Fibroblast of skin of left biceps (primary cell): ENCODE measurements at regions not wholly inside any gene's neighbourhood (a gene's known extent, or its start where the extent isn't known, plus 50 kb on each side); places are given as distances from the start of the nearest gene placed in this dataset.

ENCODE experiments used
- DNase-seq, 2 experiments: peaks; one replicate each; pipeline ENCODE4 v3.0.0-alpha.2; 2013; ENCODE audit warnings: low read depth in 2 of 2

DNA sequence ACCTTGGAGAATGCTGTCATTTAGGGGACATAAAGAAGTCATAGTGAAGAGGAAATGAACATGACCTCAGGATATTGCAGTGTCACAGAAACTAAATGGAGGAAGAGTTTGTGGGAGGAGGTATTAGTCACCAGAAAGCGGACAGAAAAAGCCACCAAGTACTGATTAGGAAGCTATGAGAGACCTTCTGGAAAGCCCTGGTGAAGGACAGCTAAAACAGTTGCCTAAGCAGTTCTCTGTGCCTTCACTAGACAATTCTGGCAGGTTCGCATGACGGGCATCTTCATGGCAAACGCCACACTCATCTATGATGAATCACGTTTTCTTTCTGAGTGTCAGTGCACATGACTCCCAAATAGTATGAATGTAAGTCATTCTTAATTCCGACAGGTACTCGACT, 325.8 kb downstream of the C11orf87 start:
- DNase-seq: no peak

DNA sequence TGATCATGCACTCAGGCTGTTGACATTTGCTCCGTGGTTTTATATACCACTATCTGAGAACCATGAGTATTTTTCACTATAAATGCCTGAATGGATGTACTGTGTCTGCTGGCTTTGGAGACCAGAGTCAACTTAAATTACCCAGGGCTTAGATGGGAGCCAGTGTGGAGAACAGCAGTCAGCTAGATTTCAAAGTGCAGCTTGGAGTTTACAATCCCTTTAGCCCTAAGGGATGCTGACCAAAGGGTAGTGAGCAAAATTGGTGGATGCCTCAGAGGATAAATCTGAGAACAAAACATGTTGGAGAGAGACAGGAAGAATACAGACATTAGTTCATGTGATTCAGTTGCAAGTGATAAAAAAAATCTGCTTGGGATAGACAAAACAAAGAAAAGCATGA, 327.5 kb downstream of the C11orf87 start:
- no peak for DNase-seq

DNA sequence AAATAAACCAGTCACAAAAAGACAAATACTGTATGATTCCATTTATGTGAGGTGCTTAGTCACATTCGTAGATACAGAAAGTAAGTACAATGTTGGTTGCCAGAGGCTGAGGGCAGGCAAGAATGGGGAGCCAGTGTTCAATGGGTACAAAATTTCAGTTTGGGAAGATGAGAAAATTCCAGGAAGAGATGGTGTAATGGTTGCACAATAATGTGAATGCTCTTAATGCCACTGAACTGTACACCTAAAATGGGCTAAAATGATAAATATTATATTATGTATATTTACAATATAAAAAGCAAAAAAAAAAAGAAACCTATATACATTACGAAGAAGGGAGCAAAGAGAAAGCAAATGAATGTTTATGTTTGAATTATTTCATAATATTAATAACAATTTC, 329.0 kb downstream of the C11orf87 start:
- no peak for DNase-seq

DNA sequence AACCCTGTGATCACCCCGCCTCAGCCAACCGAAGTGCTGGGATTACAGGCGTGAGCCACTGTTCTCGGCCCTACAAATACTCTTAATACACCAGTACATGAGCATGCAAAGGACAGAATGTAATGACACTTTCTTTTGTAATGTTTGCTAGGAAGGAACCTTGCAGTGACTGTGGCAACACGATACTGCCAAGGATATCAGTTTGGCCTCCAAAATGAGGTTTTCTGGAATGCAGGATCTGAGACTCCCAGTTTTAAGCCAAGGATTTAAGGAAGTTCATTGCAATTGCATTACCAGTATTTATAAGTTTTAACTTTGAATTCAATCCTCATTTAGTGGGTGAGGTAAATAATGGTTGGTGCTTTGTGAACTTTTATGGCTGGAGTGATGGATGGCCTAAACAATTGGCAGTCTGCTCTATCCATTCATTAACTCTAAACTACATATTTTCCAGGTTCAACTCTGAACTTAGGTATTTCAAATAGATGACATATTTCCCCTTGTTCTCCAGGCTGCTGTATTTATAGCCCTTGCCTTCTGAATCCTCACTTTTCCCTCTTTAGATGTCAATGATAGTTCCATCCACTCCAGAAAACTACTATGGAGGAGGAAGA, 330.3 kb downstream of the C11orf87 start:
- DNase-seq: no peak

DNA sequence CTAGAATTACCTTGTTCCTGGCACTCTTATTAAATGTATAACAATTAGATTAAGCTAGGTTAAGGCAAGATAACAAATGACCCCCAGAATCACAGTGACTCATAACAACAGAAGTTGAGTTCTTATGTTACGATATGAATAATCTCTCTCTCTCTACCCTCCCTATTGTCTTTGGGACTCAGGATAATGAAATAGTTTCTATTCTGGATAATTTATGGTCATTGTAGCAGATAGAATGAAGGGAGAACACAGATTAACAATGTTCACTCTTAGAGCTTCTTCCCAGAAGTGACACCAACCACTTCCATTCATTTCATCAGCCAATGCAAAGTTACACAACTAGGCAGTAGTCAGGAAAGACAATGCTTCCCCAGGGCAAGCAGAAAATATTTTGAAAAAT, 334.5 kb downstream of the C11orf87 start:
- no peak for DNase-seq

DNA sequence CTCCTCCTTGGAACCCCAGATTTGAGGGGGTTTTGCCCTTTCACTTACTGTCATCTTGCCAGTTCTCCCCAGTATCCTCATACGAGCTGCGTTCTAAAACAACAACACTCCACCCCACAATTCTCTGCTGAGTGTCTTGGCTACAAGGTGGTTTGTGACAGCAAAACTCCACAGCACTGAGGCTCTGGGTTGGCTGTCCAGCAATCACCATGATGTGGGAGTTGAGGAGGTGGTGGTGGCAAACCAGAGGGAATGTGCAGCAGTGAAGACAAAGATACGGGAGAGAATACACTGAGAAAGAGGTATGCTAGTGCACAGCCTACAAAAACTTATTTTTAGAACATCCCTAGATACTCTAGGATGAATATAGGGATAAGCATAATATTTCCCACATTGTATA, 335.0 kb downstream of the C11orf87 start:
- DNase-seq: no peak

DNA sequence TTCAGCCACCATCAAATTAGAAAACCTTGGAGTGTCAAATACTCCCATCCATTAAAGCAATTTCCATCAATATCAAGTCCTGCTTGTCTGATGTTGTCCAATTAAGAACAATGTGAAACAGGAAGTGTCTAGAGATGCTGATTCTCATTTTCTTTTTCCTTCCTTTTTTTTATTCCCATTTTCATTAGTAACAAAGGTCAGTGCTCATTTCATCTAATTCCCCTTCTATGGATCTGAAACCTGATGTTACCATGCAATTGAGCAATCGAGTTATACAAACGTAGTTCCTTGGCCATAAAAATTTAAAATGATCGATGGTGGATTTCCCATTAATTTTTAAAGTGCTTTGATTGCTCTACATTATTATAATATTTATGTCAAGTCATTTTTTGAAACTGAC, 330.6 kb upstream of the ZC3H12C start:
- no peak for DNase-seq

DNA sequence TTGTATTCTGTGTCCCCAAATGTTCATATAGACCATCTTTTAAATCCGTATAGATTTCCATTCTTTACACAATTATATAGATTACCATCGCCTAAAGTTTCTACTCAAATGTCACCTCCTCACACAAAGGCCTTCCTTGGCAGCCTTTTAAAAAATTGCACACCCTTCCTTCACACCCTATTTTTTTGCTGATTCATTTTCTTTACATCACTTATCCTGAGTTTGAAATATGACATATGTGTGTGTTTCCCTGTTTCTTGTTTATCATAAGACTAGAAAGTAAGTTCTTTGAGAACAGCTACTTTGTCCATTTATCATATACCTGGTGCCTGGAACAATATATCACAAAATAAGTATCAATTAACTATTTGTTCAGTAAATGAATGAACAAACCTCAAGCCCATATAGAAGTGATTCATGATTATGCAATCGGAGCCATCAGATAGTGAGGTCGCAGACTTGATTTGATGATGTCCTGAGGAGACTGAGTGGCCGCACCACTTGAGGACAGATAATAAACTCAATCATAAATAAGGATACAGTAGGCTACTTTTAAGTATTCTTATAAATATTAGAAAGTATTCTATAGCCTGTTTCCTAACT, 327.4 kb upstream of the ZC3H12C start:
- no peak for DNase-seq

DNA sequence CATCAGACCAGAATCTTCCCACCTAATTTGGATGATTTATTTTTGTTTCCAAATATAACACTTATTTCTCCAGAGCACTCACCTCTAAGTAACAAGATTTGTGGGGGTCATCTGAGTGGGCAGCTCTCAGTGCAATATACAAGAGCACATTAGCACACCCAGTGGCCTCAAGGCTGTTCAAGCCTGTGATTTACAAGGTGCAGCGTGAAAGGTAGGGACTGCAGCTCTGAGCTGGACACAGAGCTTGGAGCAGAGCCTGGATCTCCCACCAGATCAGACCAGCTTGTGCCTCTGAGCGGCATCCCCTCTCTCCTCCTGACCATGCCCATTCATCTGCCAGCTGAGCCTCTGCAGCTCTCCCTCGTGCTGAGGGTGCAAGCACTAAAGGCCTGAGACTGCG, 323.3 kb upstream of the ZC3H12C start:
- no peak for DNase-seq

DNA sequence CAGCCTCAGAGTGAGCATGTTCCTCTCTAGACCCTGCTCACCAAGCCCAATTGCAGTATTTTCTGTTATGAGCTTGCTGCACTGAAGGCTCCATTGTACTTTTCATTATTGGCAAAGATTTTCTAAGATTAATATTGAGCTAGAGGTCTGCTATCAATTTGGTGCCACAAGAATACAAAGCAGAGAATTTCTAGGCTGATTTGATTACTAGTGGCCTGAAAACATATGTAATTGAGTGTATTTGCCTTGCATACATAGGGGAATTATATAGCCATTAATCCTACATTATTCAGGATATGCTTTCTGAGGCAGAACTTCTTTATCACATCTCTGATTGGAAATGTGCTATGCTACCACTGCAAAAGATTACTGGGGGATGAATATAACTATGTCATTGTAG, 322.9 kb upstream of the ZC3H12C start:
- DNase-seq: no peak

DNA sequence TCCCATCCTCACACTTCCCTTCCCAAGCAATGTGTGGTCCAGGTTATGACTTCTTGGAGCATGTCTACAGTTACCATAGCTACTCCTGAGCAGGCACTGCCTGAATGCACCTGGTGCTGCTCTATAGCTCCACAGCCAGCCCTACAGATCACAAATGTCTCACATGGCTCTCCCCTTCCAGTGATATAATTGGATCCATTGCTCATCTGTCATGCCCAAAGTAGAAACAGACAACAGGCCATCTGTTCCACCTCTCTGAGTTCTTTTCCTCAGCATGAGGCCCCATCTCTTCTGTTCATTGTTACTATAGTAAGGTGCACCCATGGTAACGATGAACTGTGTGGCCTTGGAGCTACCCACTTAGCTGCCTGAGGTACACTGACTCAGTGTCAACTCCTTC, 320.3 kb upstream of the ZC3H12C start:
- DNase-seq: no peak

DNA sequence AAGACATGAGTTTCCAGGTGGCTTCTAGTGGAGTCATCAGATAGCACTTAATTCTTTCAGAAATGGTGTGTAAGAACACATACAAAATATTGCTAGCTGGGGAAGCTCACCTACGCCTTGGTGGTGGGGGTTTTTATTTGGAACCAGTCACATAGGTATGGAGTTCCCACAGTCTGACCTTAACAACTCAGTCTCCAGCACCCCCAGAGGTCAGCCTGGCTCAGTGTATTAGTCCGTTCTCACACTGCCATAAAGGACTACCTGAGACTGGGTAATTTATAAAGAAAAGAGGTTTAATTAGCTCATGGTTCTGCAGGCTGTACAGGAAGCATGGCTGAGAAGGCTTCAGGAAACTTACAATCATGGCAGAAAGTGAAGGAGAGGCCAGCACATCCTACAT, 317.5 kb upstream of the ZC3H12C start:
- DNase-seq: no peak

DNA sequence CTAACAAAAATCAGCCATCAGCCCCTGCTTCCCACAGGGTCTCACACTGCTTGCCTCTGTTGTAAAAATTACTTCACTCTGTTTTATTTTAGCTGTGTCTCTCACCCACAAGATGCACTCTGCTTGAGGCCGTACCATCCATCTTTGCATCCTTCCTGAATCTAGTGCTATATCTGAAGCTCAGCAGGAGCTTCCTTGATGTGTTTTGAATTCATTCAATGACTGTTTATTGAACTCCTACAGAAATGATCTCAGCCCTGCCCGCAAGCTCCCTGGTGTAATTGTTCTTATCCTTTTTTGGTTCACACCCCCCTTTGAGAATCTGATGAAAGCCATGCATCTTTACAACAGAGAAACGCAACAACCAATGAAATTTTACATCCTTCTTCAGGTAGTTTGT, 310.2 kb upstream of the ZC3H12C start:
- no peak for DNase-seq

DNA sequence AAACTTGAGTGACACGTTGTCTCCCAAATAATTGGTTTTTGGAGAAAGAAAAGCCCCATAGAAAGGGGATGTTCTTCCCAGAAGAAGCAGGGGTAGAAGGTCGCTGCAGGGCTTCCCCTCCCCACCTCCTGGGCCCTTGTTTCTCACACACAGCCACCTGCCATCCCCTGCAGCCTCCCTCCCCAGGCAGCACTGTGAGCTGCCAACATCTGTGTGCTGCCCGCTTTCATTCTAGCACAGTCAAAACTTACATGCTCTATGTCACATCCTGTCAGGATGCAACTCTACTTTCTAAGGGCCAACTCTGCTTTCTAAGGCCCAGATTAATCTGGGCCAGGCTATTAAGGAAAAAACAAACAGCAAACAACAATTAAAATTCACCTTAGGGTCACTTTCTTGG, 309.4 kb upstream of the ZC3H12C start:
- no peak for DNase-seq

DNA sequence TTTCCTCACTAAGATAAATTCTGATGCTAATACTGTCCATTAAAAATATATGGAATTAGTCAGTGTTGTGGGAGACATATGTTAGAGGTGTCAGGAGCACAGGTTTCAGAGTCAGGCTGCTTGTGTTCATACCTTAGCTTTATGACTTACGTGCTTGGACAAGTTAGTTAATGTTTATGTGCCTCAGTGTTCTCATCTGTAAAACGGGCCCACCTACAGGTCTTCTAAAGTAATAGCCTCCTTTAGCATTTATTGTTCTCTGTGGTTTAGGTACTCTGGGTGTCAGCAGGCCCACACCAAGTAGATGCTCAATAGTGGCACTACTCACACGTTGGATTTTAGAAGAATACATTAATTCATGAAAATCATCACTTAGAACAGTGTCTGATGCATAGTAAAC, 308.7 kb upstream of the ZC3H12C start:
- DNase-seq: no peak

DNA sequence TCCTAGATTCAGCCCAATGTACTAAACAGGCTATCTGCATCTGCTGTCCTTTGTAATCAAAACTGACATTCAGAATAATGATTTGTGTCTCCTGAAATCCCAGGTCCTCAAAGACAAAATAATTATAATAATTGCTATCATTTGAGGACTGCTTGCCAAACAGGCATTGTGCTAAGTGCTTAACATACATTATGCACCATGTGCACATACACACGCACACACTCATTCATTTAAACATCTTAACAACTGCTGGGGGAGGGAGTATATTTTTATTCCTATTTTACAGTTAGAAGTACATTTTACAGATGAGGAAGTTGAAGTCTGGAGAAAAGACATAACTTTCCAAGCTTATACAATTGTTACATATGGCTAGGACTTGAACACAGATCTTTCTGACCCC, 308.0 kb upstream of the ZC3H12C start:
- DNase-seq: no peak

DNA sequence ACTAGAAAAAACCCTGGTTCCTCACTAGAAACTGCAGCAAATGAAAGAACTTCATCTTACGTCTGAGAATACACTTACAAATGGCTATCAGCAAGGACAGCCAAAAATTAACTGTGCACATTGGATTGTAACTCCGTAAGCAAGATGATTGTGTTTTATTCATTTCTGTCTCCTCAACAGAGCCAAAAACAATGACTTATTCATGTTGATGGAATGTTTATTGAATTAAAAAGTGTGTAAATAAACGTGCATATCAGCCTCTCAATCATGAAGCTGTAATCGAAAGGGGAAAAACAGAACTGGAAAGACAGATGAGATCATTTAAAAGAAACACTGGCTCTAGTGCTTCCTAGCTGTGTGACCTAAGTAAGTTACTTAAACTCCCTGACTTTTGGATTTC, 307.5 kb upstream of the ZC3H12C start:
- DNase-seq: no peak

DNA sequence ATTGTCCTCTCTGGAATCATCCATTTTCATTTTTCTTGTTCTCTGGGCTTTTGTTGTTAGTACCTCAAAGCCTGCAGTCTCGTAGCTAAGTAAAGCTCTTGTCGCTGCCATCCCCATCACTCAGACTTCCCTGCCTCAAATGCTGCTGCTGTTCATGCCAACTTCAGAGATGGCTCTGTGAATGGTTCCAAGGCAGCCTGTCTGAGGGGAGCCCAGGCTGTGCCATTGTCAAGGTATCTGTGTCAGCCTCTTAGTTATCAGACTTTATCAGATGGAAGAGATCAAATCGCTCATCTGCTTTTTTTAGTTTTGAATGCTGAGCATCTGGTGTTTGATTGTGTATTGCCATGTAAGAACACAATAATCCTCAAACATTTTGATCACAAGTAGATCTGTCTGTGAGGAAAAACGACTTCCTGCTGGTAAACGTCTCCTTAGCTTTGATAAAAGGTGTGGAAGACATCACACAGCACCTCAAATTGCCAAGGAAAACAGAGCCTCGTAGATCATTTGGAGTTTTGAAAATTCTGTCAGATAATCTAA, 304.2 kb upstream of the ZC3H12C start:
- DNase-seq: no peak

DNA sequence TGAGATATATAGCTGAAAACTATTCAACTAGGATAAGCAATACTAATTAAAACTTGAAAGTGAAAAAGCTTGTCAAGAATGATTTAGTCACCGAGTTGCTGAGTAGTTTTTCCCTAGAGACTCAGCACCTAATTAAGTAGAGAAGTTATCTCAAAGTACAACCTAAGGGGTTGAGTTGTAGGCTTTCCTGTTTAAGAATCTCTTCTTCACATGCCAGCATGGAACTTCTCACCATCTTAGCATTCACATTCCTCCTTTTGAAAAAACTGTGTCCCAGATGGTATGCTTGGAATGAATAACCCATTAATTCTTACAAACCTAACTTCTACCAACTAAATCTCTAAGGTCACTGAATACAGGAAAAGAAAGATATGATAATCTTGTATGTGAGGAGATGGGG, 303.3 kb upstream of the ZC3H12C start:
- DNase-seq: peak; percentile 23 to 25

DNA sequence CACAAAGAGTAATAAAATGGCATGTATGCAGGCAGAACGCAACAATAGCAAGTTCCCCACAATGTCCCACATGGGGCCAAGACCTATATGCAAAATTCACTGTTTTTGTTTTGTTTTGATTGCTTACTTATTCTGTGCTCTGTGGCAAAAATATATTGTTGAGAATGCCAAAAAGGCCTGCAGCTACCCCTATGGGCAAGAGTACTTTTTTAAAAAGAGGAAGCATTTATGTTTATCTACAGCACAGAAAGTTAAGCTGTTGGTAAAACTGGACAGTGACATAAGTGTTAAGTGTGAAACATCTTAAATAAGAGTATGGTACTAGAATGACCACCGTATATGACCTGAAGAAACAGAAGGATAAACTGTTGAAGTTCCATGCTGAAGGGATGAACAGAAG, 301.9 kb upstream of the ZC3H12C start:
- DNase-seq: no peak

DNA sequence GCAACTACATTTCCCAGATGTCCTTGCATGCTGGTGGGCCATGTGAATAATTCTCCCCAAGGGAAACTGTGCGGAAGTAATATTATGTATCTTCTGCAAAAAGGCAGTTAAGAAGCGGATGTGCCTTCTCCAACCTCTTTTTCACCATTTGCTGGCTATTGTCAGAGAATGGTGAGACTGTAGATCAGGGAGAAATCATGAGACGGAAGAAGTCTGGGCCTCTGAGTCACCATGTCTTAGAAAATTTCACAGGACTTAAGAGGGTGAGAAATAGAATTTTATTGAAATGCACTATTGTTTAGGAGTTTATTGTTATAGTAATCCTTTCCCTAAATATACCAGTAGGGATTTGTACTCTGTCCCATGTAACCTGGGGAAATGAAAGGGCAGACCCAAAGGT, 298.7 kb upstream of the ZC3H12C start:
- no peak for DNase-seq

DNA sequence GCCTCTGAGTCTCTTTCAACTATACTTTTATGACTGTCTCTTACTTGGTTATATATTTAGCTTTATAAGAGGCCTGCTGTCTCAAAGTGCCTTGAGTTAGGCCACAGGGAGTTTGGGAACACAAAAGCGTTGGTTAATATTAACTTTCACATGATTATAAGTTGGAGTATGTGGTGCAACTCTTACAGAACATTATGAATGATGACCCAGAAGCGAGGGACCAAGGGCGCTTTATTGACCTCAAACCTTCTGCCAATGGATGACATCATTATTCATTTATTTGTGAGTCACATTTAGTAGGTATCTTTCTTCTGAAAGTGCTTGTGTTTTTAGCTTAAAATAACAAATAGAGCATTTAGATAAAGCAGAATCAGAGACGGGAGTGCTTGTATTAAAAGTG, 298.0 kb upstream of the ZC3H12C start:
- DNase-seq: no peak

DNA sequence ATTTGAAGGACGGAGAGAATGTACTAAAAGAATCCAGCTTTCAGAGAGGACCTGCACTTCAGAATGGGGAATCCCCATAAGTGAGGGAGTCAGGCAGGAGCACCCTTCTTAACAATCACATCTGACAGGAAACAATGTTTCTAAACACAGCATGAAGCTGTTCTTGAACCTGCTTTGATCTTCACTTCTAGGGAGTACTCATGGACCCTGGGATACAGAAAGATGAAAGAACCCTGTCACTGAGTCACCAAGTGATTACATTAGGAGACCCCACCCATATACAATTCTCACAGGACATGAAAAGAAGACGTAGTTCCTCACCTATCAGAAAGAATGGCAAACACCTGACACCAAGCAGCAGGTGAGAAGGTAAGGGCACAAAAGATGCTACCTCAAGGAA, 296.9 kb upstream of the ZC3H12C start:
- DNase-seq: no peak

DNA sequence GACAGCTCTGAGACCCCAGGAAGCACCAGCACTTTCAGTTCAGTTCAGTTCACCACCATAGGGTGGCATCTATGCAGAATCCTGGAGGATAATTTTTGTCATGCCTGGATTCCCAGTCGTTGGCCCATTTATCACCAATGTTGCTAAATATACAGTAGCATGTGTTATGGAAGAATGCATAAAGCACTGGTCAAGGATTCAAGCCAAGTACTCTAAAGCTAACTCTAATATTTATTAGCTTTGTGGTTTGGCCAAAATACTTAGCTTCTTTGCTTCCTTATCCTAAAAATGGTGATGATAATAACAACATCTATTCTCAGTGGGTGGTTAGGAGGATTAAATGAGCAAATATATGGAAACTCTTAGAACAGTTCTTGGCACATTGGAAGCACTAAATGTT, 294.7 kb upstream of the ZC3H12C start:
- DNase-seq: peak in 1 of 2 experiments; percentile 13
